WTC11 (cell line): ENCODE measurements at regions not wholly inside any gene's neighbourhood (a gene's known extent, or its start where the extent isn't known, plus 50 kb on each side); places are given as distances from the start of the nearest gene placed in this dataset.

Experiments
- ATAC-seq: fragments of 200-7000 bp; cut with Tn5 transposase; 2 replicates; pipeline ENCODE4 v1.10.0; 2021; ENCODE audit warnings: mild to moderate bottlenecking, moderate library complexity
- CTCF ChIA-PET: fragments of 300-600 bp; sonication (Branson Sonifier 250); formaldehyde crosslinking; loops from one replicate; lab custom pipeline; 2021; ENCODE audit warnings: antibody characterized with exemption; lab: Charles Lee
- POLR2A ChIA-PET: fragments of 350-600 bp; sonication (Branson Sonifier 250); formaldehyde crosslinking; loops from one replicate; lab custom pipeline; 2021; ENCODE audit warnings: antibody characterized with exemption; lab: Charles Lee
- DNase-seq: peaks from one replicate; pipeline ENCODE4 v3.0.0; 2021; ENCODE audit warnings: low spot score
- H3K27ac Mint-ChIP-seq: 2 replicates; pipeline ENCODE4 v1.8.0; 2021; ENCODE audit warnings: mixed read lengths
- H3K27me3 Mint-ChIP-seq: 2 replicates; pipeline ENCODE4 v1.8.0; 2021; ENCODE audit warnings: low read depth, mild to moderate bottlenecking, moderate library complexity, mixed read lengths
- H3K36me3 Mint-ChIP-seq: 2 replicates; pipeline ENCODE4 v1.8.0; 2021; ENCODE audit warnings: mixed read lengths
- H3K4me1 Mint-ChIP-seq: 2 replicates; pipeline ENCODE4 v1.8.0; 2022; ENCODE audit warnings: mixed read lengths
- H3K4me3 Mint-ChIP-seq: 2 replicates; pipeline ENCODE4 v1.8.0; 2021; ENCODE audit warnings: mild to moderate bottlenecking, moderate library complexity, mixed read lengths
- H3K9me3 Mint-ChIP-seq: 2 replicates; pipeline ENCODE4 v1.8.0; 2021; ENCODE audit warnings: mixed read lengths
- AR ChIP-seq: fragments of 250-450 bp; sonication (Bioruptor Pico); IDR thresholded peaks from 2 replicates; pipeline ENCODE4 v1.9.0; 2021; ENCODE audit warnings: mild to moderate bottlenecking
- ATF1 ChIP-seq: sonication (generic); formaldehyde crosslinking; IDR thresholded peaks from 2 replicates; pipeline ENCODE4 v1.8.1; 2023; ENCODE audit warnings: mild to moderate bottlenecking, moderate library complexity, missing genetic modification reagents
- ATF6 ChIP-seq: sonication (generic); formaldehyde crosslinking; IDR thresholded peaks from 2 replicates; pipeline ENCODE4 v1.8.1; 2023; ENCODE audit warnings: mild to moderate bottlenecking, missing genetic modification reagents
- CBFB ChIP-seq: sonication (generic); formaldehyde crosslinking; IDR thresholded peaks from 2 replicates; pipeline ENCODE4 v1.8.1; 2022; ENCODE audit warnings: mild to moderate bottlenecking, low read depth, missing genetic modification reagents
- CREM ChIP-seq: sonication (generic); formaldehyde crosslinking; IDR thresholded peaks from 2 replicates; pipeline ENCODE4 v1.8.1; 2022; ENCODE audit warnings: mild to moderate bottlenecking, missing genetic modification reagents, moderate library complexity
- ERG ChIP-seq: fragments of 250-450 bp; sonication (Bioruptor Pico); IDR thresholded peaks from 2 replicates; pipeline ENCODE4 v1.8.0; 2021; ENCODE audit warnings: mild to moderate bottlenecking
- GRHL2 ChIP-seq: fragments of 250-450 bp; sonication (Bioruptor Pico); IDR thresholded peaks from 2 replicates; pipeline ENCODE4 v1.8.0; 2022; ENCODE audit warnings: mild to moderate bottlenecking, moderate library complexity; ENCODE audit not compliant: insufficient replicate concordance, severe bottlenecking
- JUN ChIP-seq: sonication (generic); formaldehyde crosslinking; IDR thresholded peaks from 2 replicates; pipeline ENCODE4 v1.8.0; 2023; ENCODE audit warnings: mild to moderate bottlenecking, missing genetic modification reagents
- KAT7 ChIP-seq: sonication (generic); formaldehyde crosslinking; IDR thresholded peaks from 2 replicates; pipeline ENCODE4 v1.8.1; 2023; ENCODE audit warnings: missing genetic modification reagents, mild to moderate bottlenecking, borderline replicate concordance
- MLX ChIP-seq: sonication (generic); formaldehyde crosslinking; IDR thresholded peaks from 2 replicates; pipeline ENCODE4 v1.8.1; 2023; ENCODE audit warnings: mild to moderate bottlenecking, missing genetic modification reagents, moderate library complexity
- MYBL2 ChIP-seq: sonication (generic); formaldehyde crosslinking; IDR thresholded peaks from 2 replicates; pipeline ENCODE4 v1.8.1; 2023; ENCODE audit warnings: mild to moderate bottlenecking, moderate library complexity, missing genetic modification reagents
- OVOL2 ChIP-seq: fragments of 250-450 bp; sonication (Bioruptor Pico); IDR thresholded peaks from 2 replicates; pipeline ENCODE4 v1.9.0; 2021; ENCODE audit warnings: mild to moderate bottlenecking, borderline replicate concordance
- ZNF281 ChIP-seq: sonication (generic); formaldehyde crosslinking; IDR thresholded peaks from 2 replicates; pipeline ENCODE4 v1.8.0; 2023; ENCODE audit warnings: mild to moderate bottlenecking, missing genetic modification reagents
- ZNF396 ChIP-seq: fragments of 250-450 bp; sonication (Bioruptor Pico); IDR thresholded peaks from 2 replicates; pipeline ENCODE4 v1.8.0; 2021; ENCODE audit warnings: mild to moderate bottlenecking, moderate library complexity, borderline replicate concordance
- ZNF416 ChIP-seq: fragments of 250-450 bp; sonication (Bioruptor Pico); IDR thresholded peaks from 2 replicates; pipeline ENCODE4 v1.9.0; 2021; ENCODE audit warnings: mild to moderate bottlenecking, inconsistent platforms

- no peaks in the 10 kb centered on the region for H3K27me3 Mint-ChIP-seq
- ChIA-PET POLR2A (no interaction called here), CTCF (no interaction called here)
- H3K4me1 Mint-ChIP-seq, result peaks cover 10% of the 10 kb centered on the region; the same call in 1 of the 2 replicates
- no peak overlapping the region for H3K27ac Mint-ChIP-seq
- H3K9me3 Mint-ChIP-seq, result peaks cover 12% of the 10 kb centered on the region
- ATAC-seq, result no peak
- peaks cover 9% of the 10 kb centered on the region for H3K36me3 Mint-ChIP-seq
- TF ChIP-seq GRHL2 (CRISPR knock-in tag) (no peak), ERG (CRISPR knock-in tag) (no peak), MYBL2 (CRISPR knock-in tag) (no peak), OVOL2 (no peak), ZNF281 (CRISPR knock-in tag) (no peak), AR (CRISPR knock-in tag) (no peak), ATF1 (no peak), ZNF416 (CRISPR knock-in tag) (no peak), MLX (CRISPR knock-in tag) (no peak)
- no peak overlapping the region for H3K4me3 Mint-ChIP-seq
- no peak for DNase-seq
Observed at GRCh38 chr13:104198801-104199200, 1132.6 kb upstream of the SLC10A2 start.

GRCh38 chr13:104196611-104197010, 1130.4 kb upstream of the SLC10A2 start:
- no peak for TF ChIP-seq CREM
- no peak for ATAC-seq
- H3K4me3 Mint-ChIP-seq, result no peak overlapping the region
- H3K36me3 Mint-ChIP-seq, result peaks cover 21% of the 10 kb centered on the region
- no peak for DNase-seq
- H3K9me3 Mint-ChIP-seq, result peaks cover 25% of the 10 kb centered on the region
- H3K27ac Mint-ChIP-seq, result no peak overlapping the region
- POLR2A ChIA-PET, result no interaction called here
- H3K4me1 Mint-ChIP-seq, result peaks cover 5% of the 10 kb centered on the region; the same call in 1 of the 2 replicates
- no peaks in the 10 kb centered on the region for H3K27me3 Mint-ChIP-seq
- CTCF ChIA-PET, result no interaction called here

- ChIA-PET POLR2A (no interaction called here), CTCF (no interaction called here)
- ATAC-seq, result peak; percentile 96
Observed at GRCh38 chr13:104181526-104182231, 1115.5 kb upstream of the SLC10A2 start.

More at GRCh38 chr13:104181526-104182231, 1115.5 kb upstream of the SLC10A2 start:
- H3K9me3 Mint-ChIP-seq, result peaks cover 28% of the 10 kb centered on the region
- peaks cover 26% of the 10 kb centered on the region for H3K36me3 Mint-ChIP-seq
- peaks cover 35% of the 10 kb centered on the region for H3K4me1 Mint-ChIP-seq
- peak overlapping the region; percentile 94 for H3K27ac Mint-ChIP-seq
- TF ChIP-seq ATF6 (CRISPR knock-in tag), result no peak
- no peak for TF ChIP-seq AR (CRISPR knock-in tag)
- no peak for TF ChIP-seq CBFB (CRISPR knock-in tag)
- TF ChIP-seq ZNF396, result 0 out of 2 replicates have a peak, but pooled peaks have one; percentile 20
- no peak for TF ChIP-seq JUN (CRISPR knock-in tag)
- no peak for TF ChIP-seq KAT7 (CRISPR knock-in tag)
- TF ChIP-seq, all 79 proteins: peak for 1
- no peak for DNase-seq
- peak overlapping the region; percentile 16; the same call in 1 of the 2 replicates for H3K4me3 Mint-ChIP-seq
- no peaks in the 10 kb centered on the region; the same call in 1 of the 2 replicates for H3K27me3 Mint-ChIP-seq
